ENCODE measurements at regions not wholly inside any gene's neighbourhood (a gene's known extent, or its start where the extent isn't known, plus 50 kb on each side); places are given as distances from the start of the nearest gene placed in this dataset.

- TF ChIP-seq, protein P1, sequence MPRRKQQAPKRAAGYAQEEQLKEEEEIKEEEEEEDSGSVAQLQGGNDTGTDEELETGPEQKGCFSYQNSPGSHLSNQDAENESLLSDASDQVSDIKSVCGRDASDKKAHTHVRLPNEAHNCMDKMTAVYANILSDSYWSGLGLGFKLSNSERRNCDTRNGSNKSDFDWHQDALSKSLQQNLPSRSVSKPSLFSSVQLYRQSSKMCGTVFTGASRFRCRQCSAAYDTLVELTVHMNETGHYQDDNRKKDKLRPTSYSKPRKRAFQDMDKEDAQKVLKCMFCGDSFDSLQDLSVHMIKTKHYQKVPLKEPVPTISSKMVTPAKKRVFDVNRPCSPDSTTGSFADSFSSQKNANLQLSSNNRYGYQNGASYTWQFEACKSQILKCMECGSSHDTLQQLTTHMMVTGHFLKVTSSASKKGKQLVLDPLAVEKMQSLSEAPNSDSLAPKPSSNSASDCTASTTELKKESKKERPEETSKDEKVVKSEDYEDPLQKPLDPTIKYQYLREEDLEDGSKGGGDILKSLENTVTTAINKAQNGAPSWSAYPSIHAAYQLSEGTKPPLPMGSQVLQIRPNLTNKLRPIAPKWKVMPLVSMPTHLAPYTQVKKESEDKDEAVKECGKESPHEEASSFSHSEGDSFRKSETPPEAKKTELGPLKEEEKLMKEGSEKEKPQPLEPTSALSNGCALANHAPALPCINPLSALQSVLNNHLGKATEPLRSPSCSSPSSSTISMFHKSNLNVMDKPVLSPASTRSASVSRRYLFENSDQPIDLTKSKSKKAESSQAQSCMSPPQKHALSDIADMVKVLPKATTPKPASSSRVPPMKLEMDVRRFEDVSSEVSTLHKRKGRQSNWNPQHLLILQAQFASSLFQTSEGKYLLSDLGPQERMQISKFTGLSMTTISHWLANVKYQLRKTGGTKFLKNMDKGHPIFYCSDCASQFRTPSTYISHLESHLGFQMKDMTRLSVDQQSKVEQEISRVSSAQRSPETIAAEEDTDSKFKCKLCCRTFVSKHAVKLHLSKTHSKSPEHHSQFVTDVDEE (CRISPR knock-in tag; IDR thresholded peaks at IDR 0.05), result no peak
- TF ChIP-seq ZC3H10 (CRISPR knock-in tag; IDR thresholded peaks at IDR 0.05), result no peak
- no peak for TF ChIP-seq PATZ1 (CRISPR knock-in tag; IDR thresholded peaks at IDR 0.05; ENCODE audit: borderline replicate concordance)
- TF ChIP-seq ZFP3 (CRISPR knock-in tag; IDR thresholded peaks at IDR 0.05), result no peak
- TF ChIP-seq CSDC2 (CRISPR knock-in tag; IDR thresholded peaks at IDR 0.05), result no peak
- TF ChIP-seq GLIS3 (CRISPR knock-in tag; IDR thresholded peaks at IDR 0.05), result no peak
- TF ChIP-seq ZFP30 (CRISPR knock-in tag; IDR thresholded peaks at IDR 0.05), result no peak
- TF ChIP-seq ZNF565 (CRISPR knock-in tag; conservative IDR thresholded peaks at IDR 0.05; ENCODE audit: low read depth), result no peak
- no peak for TF ChIP-seq ZNF70 (CRISPR knock-in tag; IDR thresholded peaks at IDR 0.05)
- TF ChIP-seq TOX (CRISPR knock-in tag; IDR thresholded peaks at IDR 0.05; ENCODE audit: borderline replicate concordance), result no peak
- no peak for TF ChIP-seq RARB (CRISPR knock-in tag; IDR thresholded peaks at IDR 0.05)
- TF ChIP-seq, protein P2, sequence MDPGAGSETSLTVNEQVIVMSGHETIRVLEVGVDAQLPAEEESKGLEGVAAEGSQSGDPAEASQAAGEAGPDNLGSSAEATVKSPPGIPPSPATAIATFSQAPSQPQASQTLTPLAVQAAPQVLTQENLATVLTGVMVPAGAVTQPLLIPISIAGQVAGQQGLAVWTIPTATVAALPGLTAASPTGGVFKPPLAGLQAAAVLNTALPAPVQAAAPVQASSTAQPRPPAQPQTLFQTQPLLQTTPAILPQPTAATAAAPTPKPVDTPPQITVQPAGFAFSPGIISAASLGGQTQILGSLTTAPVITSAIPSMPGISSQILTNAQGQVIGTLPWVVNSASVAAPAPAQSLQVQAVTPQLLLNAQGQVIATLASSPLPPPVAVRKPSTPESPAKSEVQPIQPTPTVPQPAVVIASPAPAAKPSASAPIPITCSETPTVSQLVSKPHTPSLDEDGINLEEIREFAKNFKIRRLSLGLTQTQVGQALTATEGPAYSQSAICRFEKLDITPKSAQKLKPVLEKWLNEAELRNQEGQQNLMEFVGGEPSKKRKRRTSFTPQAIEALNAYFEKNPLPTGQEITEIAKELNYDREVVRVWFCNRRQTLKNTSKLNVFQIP (CRISPR knock-in tag; IDR thresholded peaks at IDR 0.05; ENCODE audit: borderline replicate concordance, low read depth), result no peak
- TF ChIP-seq, protein P3, sequence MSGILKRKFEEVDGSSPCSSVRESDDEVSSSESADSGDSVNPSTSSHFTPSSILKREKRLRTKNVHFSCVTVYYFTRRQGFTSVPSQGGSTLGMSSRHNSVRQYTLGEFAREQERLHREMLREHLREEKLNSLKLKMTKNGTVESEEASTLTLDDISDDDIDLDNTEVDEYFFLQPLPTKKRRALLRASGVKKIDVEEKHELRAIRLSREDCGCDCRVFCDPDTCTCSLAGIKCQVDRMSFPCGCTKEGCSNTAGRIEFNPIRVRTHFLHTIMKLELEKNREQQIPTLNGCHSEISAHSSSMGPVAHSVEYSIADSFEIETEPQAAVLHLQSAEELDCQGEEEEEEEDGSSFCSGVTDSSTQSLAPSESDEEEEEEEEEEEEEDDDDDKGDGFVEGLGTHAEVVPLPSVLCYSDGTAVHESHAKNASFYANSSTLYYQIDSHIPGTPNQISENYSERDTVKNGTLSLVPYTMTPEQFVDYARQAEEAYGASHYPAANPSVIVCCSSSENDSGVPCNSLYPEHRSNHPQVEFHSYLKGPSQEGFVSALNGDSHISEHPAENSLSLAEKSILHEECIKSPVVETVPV (CRISPR knock-in tag; IDR thresholded peaks at IDR 0.05), result no peak
- no peak for TF ChIP-seq SNAI2 (CRISPR knock-in tag; IDR thresholded peaks at IDR 0.05)
- ATAC-seq, result no peak
These were observed 53.6 kb upstream of the RANBP6 start for GRCh38 chr9:6068983-6069382.

GRCh38 chr9:6067426-6067825, 52.0 kb upstream of the RANBP6 start:
- ATAC-seq, result no peak
- no peak for TF ChIP-seq PPARA (CRISPR knock-in tag; IDR thresholded peaks at IDR 0.05; ENCODE audit: borderline replicate concordance)
- TF ChIP-seq CSDC2 (CRISPR knock-in tag; IDR thresholded peaks at IDR 0.05), result no peak
- TF ChIP-seq ZNF565 (CRISPR knock-in tag; conservative IDR thresholded peaks at IDR 0.05; ENCODE audit: low read depth), result no peak
- no peak for TF ChIP-seq ZC3H10 (CRISPR knock-in tag; IDR thresholded peaks at IDR 0.05)
- TF ChIP-seq, protein P1 (CRISPR knock-in tag; IDR thresholded peaks at IDR 0.05), result no peak
- TF ChIP-seq ZFP30 (CRISPR knock-in tag; IDR thresholded peaks at IDR 0.05), result no peak
- TF ChIP-seq ARNTL (CRISPR knock-in tag; IDR thresholded peaks at IDR 0.05; ENCODE audit: borderline replicate concordance, low read depth), result no peak
- TF ChIP-seq, protein P2 (CRISPR knock-in tag; IDR thresholded peaks at IDR 0.05; ENCODE audit: borderline replicate concordance, low read depth), result no peak
- no peak for TF ChIP-seq PATZ1 (CRISPR knock-in tag; IDR thresholded peaks at IDR 0.05; ENCODE audit: borderline replicate concordance)
- TF ChIP-seq BACH2 (CRISPR knock-in tag; IDR thresholded peaks at IDR 0.05; ENCODE audit: borderline replicate concordance), result no peak
- TF ChIP-seq, protein P3 (CRISPR knock-in tag; IDR thresholded peaks at IDR 0.05), result no peak
- no peak for TF ChIP-seq TOX (CRISPR knock-in tag; IDR thresholded peaks at IDR 0.05; ENCODE audit: borderline replicate concordance)
- TF ChIP-seq GLIS3 (CRISPR knock-in tag; IDR thresholded peaks at IDR 0.05), result no peak
- TF ChIP-seq SNAI2 (CRISPR knock-in tag; IDR thresholded peaks at IDR 0.05), result no peak
- no peak for TF ChIP-seq CREB5 (CRISPR knock-in tag; IDR thresholded peaks at IDR 0.05; ENCODE audit: low read depth)
- no peak for TF ChIP-seq ESRRG (CRISPR knock-in tag; IDR thresholded peaks at IDR 0.05)
- TF ChIP-seq OSR1 (CRISPR knock-in tag; IDR thresholded peaks at IDR 0.05), result no peak
- TF ChIP-seq RARB (CRISPR knock-in tag; IDR thresholded peaks at IDR 0.05), result no peak
- TF ChIP-seq ZFP3 (CRISPR knock-in tag; IDR thresholded peaks at IDR 0.05), result no peak
